ENCODE measurements at regions not wholly inside any gene's neighbourhood (a gene's known extent, or its start where the extent isn't known, plus 50 kb on each side); places are given as distances from the start of the nearest gene placed in this dataset.

GRCh38 chr6:147936703-147937470 is 405.8 kb upstream of the SASH1 start (continued):
- no peak for TF ChIP-seq CHD7 (IDR thresholded peaks at IDR 0.05; ENCODE audit: insufficient replicate concordance, low read length)
- no peak for TF ChIP-seq BCL11A (IDR thresholded peaks at IDR 0.05; ENCODE audit: low read depth in 2 of 2, low read length in 2 of 2)

All from H1 (cell line).